Panc1 (cell line): ENCODE measurements at regions not wholly inside any gene's neighbourhood (a gene's known extent, or its start where the extent isn't known, plus 50 kb on each side); places are given as distances from the start of the nearest gene placed in this dataset.

Experiments
- ATAC-seq: fragments of 200-7000 bp; cut with Tn5 transposase; 2 replicates; pipeline ENCODE4 v1.9.1; 2020; ENCODE audit warnings: mild to moderate bottlenecking, moderate library complexity
- BruUV-seq: library from RNA; stranded (reverse); fragments of 400-500 nt; replicated peaks from 2 replicates; lab custom pipeline; 2021; lab: Mats Ljungman, UMichigan
- CTCF ChIA-PET: fragments of 300-600 bp; sonication (Branson Sonifier 250); formaldehyde crosslinking; loops from one replicate; lab custom pipeline; 2022; ENCODE audit warnings: antibody characterized with exemption; lab: Charles Lee
- POLR2A ChIA-PET: fragments of 300-600 bp; sonication (Branson Sonifier 250); formaldehyde crosslinking; loops from one replicate; lab custom pipeline; 2022; ENCODE audit warnings: antibody characterized with exemption; lab: Charles Lee
- DNase-seq: peaks from one replicate; pipeline ENCODE4 v3.0.0-alpha.2; 2010; ENCODE audit warnings: low read depth, low spot score
- H3K27ac ChIP-seq: 2 replicates; pipeline ENCODE4 v1.5.1; 2011; ENCODE audit warnings: mild to moderate bottlenecking, low read length, inconsistent platforms
- H3K27me3 ChIP-seq: fragments of 200-500 bp; sonication (Bioruptor generic); 2 replicates; pipeline ENCODE4 v1.6.0; 2014; ENCODE audit warnings: low read length, inconsistent platforms; ENCODE audit not compliant: control insufficient read depth, insufficient read depth
- H3K36me3 ChIP-seq: fragments of 200-500 bp; sonication (Bioruptor generic); 2 replicates; pipeline ENCODE4 v1.5.1; 2014; ENCODE audit warnings: inconsistent platforms, mild to moderate bottlenecking, low read length, moderate library complexity; ENCODE audit not compliant: control insufficient read depth, insufficient read depth
- H3K4me1 ChIP-seq: 2 replicates; pipeline ENCODE4 v1.5.1; 2011; ENCODE audit warnings: inconsistent platforms, mild to moderate bottlenecking, low read length, moderate library complexity; ENCODE audit not compliant: control insufficient read depth, insufficient read depth
- H3K4me3 ChIP-seq, 2 experiments: 2 replicates each; pipeline ENCODE4 v1.5.1; 2011 to 2012; ENCODE audit warnings: low read depth in 2 of 2, low read length in 2 of 2, mild to moderate bottlenecking in 2 of 2, inconsistent platforms in 1 of 2, moderate library complexity in 1 of 2
- H3K9me3 ChIP-seq: fragments of 200-500 bp; sonication (Bioruptor generic); 2 replicates; pipeline ENCODE4 v1.5.1; 2014; ENCODE audit warnings: low read depth, mild to moderate bottlenecking, inconsistent platforms, low read length, moderate library complexity; ENCODE audit not compliant: control insufficient read depth, insufficient read depth
- POLR2AphosphoS5 ChIP-seq: IDR thresholded peaks from 2 replicates; pipeline ENCODE4 v1.6.1; 2012; ENCODE audit warnings: mild to moderate bottlenecking, low read depth, low read length, moderate library complexity
- SIN3A ChIP-seq: IDR thresholded peaks from 2 replicates; pipeline ENCODE4 v1.6.1; 2012; ENCODE audit warnings: low read depth, mild to moderate bottlenecking, low read length, moderate library complexity, borderline replicate concordance; ENCODE audit not compliant: insufficient read depth
- TCF7L2 ChIP-seq: IDR thresholded peaks from 2 replicates; pipeline ENCODE4 v1.6.1; 2011; ENCODE audit warnings: mild to moderate bottlenecking, low read depth, low read length, inconsistent platforms
- in situ Hi-C: cut with HindIII; loops from 2 replicates; pipeline ENCODE4 v1.10.0; 2016; ENCODE audit warnings: low sequenced_read_pairs, low pct_unique_long_range_greater_than_20kb
- intact Hi-C: fragments of 100-400 bp; cut with micrococcal nuclease; formaldehyde crosslinking; loops from one replicate; pipeline ENCODE4 v1.10.0; 2022; ENCODE audit not compliant: unreplicated experiment
- TF ChIP-seq, protein P1 (sequence below), 2 experiments: IDR thresholded peaks; 2 replicates each; pipeline ENCODE4 v1.6.1; 2011 to 2012; ENCODE audit warnings: low read depth in 2 of 2, control low read depth in 1 of 2, low read length in 1 of 2, mild to moderate bottlenecking in 1 of 2, moderate library complexity in 1 of 2; ENCODE audit not compliant: insufficient read depth in 1 of 2
- TF ChIP-seq, protein P2 (sequence below): fragments of 450-650 bp; IDR thresholded peaks from 2 replicates; pipeline ENCODE4 v1.5.1; 2017; ENCODE audit warnings: mild to moderate bottlenecking

- no TSS peak for BruUV-seq
- ChIA-PET POLR2A (no interaction called here), CTCF (no interaction called here)
- no peak for DNase-seq
- H3K27ac ChIP-seq = no peak overlapping the region
- in situ Hi-C loops = no loop called here
- H3K4me1 ChIP-seq = no peaks in the 10 kb centered on the region
- no peaks in the 10 kb centered on the region for H3K9me3 ChIP-seq
- no peak overlapping the region for H3K4me3 ChIP-seq
- H3K27me3 ChIP-seq = no peaks in the 10 kb centered on the region
- H3K36me3 ChIP-seq = no peaks in the 10 kb centered on the region
- TF ChIP-seq, protein P1, sequence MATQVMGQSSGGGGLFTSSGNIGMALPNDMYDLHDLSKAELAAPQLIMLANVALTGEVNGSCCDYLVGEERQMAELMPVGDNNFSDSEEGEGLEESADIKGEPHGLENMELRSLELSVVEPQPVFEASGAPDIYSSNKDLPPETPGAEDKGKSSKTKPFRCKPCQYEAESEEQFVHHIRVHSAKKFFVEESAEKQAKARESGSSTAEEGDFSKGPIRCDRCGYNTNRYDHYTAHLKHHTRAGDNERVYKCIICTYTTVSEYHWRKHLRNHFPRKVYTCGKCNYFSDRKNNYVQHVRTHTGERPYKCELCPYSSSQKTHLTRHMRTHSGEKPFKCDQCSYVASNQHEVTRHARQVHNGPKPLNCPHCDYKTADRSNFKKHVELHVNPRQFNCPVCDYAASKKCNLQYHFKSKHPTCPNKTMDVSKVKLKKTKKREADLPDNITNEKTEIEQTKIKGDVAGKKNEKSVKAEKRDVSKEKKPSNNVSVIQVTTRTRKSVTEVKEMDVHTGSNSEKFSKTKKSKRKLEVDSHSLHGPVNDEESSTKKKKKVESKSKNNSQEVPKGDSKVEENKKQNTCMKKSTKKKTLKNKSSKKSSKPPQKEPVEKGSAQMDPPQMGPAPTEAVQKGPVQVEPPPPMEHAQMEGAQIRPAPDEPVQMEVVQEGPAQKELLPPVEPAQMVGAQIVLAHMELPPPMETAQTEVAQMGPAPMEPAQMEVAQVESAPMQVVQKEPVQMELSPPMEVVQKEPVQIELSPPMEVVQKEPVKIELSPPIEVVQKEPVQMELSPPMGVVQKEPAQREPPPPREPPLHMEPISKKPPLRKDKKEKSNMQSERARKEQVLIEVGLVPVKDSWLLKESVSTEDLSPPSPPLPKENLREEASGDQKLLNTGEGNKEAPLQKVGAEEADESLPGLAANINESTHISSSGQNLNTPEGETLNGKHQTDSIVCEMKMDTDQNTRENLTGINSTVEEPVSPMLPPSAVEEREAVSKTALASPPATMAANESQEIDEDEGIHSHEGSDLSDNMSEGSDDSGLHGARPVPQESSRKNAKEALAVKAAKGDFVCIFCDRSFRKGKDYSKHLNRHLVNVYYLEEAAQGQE (IDR thresholded peaks at IDR 0.05; ENCODE audit: insufficient read depth in 1 of 2, low read depth in 2 of 2, low read length in 1 of 2) = no peak
- TF ChIP-seq, protein P2, sequence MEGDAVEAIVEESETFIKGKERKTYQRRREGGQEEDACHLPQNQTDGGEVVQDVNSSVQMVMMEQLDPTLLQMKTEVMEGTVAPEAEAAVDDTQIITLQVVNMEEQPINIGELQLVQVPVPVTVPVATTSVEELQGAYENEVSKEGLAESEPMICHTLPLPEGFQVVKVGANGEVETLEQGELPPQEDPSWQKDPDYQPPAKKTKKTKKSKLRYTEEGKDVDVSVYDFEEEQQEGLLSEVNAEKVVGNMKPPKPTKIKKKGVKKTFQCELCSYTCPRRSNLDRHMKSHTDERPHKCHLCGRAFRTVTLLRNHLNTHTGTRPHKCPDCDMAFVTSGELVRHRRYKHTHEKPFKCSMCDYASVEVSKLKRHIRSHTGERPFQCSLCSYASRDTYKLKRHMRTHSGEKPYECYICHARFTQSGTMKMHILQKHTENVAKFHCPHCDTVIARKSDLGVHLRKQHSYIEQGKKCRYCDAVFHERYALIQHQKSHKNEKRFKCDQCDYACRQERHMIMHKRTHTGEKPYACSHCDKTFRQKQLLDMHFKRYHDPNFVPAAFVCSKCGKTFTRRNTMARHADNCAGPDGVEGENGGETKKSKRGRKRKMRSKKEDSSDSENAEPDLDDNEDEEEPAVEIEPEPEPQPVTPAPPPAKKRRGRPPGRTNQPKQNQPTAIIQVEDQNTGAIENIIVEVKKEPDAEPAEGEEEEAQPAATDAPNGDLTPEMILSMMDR = no peak
- TF ChIP-seq TCF7L2 = no peak
- no peak for TF ChIP-seq SIN3A
- TF ChIP-seq POLR2AphosphoS5 = no peak
- intact Hi-C loops = no loop called here
- no peak; the same call in 1 of the 2 replicates for ATAC-seq
Observed at GRCh38 chr11:128361451-128362020, 225.8 kb downstream of the ETS1 start.

GRCh38 chr11:128359515-128359914 is 227.8 kb downstream of the ETS1 start:
- in situ Hi-C loops (no loop called here), intact Hi-C loops (no loop called here)
- Histone ChIP-seq H3K36me3 (no peaks in the 10 kb centered on the region), H3K27me3 (no peaks in the 10 kb centered on the region), H3K27ac (no peak overlapping the region), H3K9me3 (no peaks in the 10 kb centered on the region), H3K4me3 (no peak overlapping the region), H3K4me1 (no peaks in the 10 kb centered on the region)
- ATAC-seq (no peak), DNase-seq (no peak)
- TF ChIP-seq SIN3A (no peak), POLR2AphosphoS5 (no peak), TCF7L2 (no peak)
- TF ChIP-seq, protein P1 (IDR thresholded peaks at IDR 0.05; ENCODE audit: insufficient read depth in 1 of 2, low read depth in 2 of 2, low read length in 1 of 2) = no peak
- TF ChIP-seq, protein P2 = no peak
- BruUV-seq = no TSS peak
- ChIA-PET CTCF (interaction anchor here (0.5 to 0.7 kb wide), 2 partner anchors 39 to 201 kb away, joined by 3 read pairs; no protein-coding TSS in a partner anchor), POLR2A (no interaction called here)
